HG03135 (cell line): ENCODE measurements at regions not wholly inside any gene's neighbourhood (a gene's known extent, or its start where the extent isn't known, plus 50 kb on each side); places are given as distances from the start of the nearest gene placed in this dataset.
"Not testable (repeated sequence)": the region's sequence is repeated elsewhere in the genome, so short reads cannot be mapped to it uniquely, and the experiment has no call there.

Experiments used
- ATAC-seq: cut with Tn5 transposase; IDR thresholded peaks from one replicate; pipeline ENCODE4 v1.9.1; 2021; ENCODE audit warnings: mild to moderate bottlenecking, moderate library complexity; ENCODE audit not compliant: unreplicated experiment

DNA sequence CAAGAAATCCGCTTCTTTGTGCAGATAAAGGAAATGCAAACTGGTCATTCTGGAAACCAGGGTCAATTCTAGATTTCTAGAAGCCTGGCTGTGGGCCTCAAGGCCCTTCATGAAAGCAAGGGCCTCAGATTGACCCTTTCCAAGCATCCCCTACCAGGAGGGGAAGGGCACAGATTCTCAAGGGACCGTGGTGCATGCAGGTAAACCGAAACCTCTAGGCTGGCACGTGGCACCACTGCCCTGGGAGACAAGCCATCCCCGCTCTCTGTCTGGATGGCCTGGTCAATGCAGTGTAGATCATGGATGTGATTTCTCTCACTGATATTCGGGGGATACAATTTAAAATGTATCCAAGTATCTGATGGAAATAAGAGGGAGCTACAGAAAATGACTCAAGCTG, 69.4 kb downstream of the TOMM20 start:
- ATAC-seq = no peak

DNA sequence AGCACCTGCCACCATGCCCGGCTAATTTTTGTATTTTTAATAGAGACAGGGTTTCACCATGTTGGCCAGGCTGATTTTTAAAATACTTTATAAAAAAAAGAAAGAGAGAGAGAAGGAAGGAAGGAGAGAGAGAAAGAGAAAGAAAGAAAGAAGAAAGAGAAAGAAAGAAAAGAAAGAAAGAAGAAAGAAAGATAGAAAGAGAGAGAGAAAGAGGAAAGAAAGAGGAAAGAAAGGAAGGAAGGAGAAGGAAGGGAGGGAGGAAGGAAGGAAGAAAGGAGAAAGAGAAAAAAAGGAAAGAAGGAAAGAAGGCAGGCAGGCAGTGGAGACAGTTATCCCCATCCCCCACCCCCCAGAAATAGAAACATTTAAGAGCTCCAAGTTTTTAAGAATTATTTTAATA, 69.9 kb downstream of the TOMM20 start:
- no peak for ATAC-seq

DNA sequence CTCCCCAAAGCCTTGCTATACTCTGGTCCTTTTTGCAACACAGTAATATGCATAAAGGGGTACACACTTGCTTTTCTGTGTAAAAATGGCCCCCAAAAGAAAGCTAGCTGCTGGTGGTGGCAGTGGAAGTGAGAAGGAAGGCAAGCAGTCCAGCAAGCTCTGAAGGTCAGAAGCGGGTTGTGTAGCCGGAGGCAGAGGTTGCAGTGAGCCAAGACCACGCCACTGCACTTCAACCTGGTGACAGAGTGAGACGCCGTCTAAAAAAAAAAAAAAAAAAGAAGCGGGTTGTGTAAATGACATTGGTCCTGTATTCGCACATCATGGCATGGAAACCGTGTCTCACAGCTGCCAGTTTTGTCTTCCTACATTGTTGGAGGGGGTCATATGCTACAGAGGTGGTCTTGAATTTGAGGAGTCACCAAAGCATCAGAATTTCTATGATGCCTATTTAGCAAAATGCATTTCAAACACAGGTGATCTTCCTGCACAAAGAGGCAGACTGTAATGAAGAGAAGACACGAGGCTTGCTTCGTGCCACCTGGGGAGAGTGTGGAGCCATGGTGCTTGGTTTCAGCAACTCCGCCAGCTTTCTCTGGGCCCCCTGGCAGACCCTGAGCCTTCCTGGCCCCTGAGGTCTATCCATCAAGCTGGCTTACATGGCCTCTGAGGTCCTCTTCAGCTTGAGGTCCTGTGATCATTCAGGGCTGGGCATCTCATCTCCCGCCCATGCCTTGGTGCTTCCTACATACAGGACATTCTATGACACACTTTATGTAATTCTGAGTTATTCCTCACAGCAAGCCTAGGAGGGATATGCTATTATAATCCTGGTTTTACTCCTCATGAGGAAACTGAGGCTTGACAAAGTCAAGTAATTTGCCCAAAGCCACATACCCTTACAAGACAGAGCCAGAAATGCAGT, 71.0 kb downstream of the TOMM20 start:
- no peak for ATAC-seq

DNA sequence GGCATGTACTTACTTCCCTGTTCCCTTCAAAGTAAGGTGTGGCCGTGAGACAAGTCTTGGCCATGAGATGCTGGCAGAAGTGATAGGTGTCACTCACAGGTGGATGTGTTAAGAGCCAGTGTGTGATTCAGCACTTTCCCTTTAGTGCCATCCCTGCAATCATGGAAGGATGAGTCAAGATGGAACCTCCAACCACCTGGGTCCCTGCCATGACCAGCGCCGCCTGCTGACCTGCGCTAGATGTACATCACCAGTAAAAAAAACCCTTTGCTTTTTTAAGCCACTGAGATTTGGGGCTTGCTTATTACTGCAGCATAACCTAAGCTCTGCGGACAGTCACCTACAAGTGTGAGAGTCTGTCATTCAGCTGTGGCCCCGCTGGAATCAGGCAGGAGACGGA, 71.7 kb downstream of the TOMM20 start:
- no peak for ATAC-seq

DNA sequence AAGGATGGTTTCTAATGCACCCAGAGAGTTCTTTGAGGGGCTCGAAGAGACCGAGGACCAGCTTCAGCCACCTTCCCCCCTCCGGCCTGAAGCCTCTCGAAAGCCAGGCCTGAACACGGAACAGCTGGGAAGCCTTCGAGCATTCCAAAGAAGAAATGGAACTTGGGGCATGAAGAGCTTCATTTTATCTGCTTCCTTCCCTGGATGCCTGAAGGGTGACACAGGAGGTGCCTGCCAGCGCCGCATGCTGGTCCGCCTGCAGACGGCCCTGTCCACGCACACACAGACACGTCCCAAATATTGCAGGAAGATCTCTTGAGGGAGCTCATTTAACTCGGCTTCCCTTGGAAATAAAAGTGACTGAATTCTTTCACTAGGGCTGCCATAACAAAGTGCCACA, 73.7 kb downstream of the TOMM20 start:
- ATAC-seq = no peak

DNA sequence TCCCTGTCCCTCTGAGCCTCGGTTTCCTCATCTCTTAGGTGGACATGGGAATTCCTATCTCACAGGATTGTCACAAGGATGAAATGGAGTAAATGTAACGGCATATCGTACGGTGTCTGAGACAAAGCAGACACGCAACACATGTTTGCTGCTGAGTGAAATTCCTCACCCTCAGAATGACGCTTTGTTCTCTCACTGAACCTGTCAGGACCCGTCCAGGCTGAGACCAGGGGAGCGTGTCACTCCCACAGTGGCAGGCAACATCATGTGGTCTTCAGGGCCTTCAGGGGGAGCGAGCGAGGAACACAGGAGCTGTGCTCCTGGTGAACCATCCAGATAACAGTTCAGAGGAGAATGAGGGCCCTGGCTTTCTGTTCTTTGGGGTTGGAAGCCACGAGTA, 74.2 kb downstream of the TOMM20 start:
- ATAC-seq = no peak

DNA sequence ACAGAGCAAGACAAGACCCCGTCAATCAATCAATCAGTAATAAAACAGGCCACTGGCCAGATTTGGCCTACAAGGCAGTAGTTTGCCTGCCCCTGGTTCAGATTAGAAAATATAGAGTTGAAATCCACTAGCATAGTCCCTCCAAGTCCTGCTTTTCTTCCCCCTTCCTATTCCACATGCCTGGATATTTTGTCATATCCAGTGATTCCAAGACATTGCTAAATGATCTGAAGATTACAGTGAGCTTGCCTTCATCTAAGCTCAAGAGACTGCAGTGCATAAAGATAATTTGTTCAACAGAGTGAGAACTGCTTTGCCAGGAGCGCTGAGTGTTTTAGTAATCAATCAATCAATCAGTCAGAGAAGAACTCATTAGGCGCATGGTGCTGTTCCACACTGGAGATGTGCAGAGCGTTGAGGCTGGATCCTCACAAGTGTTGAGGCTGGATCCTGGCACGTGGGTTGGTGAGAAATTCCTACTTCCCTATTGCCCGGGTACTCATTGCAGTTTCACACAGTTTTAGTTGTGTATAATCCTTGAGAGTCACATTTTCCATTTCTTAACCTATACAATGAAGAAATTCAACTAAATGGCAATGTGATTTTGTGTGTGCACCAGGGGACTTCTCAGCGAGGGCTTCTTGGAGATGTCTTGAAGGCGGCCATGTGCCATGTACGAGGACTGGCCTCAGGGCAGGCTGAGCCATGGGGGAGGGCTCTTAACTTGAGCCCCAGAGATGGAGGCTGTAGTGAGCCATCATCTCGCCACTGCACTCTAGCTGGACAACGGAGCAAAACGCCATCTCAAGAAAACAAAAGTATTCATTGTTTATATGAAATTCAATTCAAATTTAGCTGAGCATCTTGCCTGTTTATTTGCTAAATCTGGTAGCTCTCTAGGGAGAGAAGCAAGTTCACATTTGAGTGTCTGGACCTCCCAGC, 76.3 kb downstream of the TOMM20 start:
- no peak for ATAC-seq

DNA sequence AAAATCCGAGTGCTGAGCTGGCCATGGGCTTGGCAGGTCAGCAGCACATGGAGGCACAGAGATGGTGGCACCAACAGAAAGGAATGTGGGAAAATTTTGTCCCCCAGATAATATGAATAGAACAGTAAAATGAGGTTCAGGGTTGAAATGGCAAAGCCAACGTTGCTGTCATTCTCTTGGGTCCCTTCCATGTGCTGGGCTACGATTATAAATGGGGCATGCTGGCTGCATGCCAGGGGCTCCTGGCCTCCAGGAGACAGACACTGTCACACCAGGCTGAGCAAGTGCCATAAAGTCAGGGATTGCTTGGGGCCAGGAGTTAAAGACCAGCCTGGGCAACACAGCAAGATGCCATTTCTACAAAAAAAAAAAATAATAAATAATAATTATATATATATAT, 77.1 kb downstream of the TOMM20 start:
- no peak for ATAC-seq

DNA sequence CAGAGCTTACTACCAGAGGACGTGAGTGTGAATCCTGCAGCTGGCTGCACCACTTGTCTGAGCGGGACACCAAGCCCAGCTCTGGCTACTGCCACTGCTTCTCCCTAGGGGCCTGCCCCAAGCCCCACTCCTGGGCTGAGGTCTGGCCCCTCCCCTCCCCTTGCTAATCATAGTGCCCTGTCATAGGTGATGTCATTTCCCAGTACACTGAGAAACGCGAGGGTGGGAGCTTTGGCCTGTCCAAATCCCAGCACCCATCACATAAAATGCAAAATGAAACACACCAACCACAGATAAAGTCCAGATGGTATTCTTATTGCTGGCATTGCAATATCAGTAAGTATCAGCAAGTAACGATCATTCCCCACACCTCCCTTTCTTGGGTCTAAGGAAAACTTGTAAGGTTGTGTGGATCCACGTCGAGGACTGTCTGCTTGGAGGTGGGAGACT, 77.7 kb downstream of the TOMM20 start:
- ATAC-seq = no peak

DNA sequence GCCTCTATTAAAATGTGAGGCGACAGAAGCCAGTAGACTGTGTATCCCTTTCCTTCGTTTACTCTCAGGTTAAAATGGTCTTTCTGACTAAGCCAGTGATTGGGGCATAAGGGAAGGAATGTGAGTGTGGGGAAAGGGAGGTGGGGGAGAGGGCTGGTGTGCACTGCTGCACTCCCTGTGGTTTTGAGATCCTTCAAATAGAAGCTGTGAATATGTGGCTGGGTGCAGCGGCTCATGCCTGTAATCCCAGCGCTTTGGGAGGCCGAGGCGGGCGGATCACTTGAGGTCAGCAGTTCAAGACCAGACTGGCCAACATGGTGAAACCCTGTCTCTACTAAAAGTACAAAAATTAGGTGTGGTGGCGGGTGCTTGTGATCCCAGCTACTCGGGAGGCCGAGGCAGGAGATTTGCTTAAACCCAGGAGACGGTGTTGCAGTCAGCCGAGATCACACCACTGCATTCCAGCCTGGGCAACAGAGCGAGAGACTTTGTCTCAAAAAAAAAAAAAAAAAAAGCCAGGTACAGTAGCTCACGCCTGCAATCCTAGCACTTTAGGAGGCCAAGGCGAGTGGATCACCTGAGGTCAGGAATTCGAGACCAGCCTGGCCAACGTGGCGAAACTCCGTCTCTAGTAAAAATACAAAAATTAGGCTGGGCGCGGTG, 78.8 kb downstream of the TOMM20 start:
- ATAC-seq = not testable (repeated sequence)

DNA sequence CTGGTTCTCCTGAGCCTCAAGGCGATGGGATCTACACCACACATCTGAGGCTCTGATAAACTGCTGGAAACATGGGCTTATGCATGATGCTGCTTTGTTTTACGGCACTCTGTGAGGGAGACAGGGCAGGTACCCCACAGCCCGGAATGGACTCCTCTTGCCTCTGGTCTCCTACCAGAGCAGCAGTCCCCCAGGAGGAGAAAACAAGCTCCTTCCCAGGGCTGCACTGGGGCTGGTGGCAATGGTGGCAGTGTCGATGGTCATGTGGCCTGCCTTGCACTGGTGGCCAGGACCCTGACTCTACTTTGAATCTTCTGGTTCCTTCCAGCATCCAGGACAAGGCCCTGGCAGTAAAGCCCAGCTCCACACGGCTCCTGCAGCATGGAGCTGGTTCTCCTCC, 79.4 kb downstream of the TOMM20 start:
- ATAC-seq = no peak

DNA sequence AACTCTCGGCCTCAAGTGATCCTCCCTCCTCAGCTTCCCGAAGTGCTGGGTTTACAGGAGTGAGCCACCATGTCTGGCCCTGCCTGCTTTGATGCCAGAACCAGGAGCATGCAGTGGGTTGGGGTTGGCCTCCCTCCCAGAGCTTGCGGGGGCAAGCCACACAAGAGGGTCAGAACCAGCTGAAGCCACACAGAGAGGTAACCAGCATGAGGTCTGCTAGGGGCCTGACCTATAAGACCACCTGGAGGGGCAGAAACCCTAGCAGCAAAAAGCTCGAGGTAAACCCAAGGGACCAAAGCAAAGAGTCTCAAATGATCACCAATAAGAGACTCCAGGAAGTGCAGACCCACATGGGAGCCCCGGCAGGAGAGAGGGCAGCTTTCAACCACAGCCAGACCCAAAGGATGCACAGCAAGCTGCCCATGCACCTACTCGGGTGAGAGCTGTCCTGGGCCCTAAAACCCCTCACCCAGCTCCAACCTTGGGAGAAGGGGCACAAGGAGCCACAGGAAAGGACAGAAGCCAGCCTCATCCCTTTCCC, 81.2 kb downstream of the TOMM20 start:
- ATAC-seq = no peak

DNA sequence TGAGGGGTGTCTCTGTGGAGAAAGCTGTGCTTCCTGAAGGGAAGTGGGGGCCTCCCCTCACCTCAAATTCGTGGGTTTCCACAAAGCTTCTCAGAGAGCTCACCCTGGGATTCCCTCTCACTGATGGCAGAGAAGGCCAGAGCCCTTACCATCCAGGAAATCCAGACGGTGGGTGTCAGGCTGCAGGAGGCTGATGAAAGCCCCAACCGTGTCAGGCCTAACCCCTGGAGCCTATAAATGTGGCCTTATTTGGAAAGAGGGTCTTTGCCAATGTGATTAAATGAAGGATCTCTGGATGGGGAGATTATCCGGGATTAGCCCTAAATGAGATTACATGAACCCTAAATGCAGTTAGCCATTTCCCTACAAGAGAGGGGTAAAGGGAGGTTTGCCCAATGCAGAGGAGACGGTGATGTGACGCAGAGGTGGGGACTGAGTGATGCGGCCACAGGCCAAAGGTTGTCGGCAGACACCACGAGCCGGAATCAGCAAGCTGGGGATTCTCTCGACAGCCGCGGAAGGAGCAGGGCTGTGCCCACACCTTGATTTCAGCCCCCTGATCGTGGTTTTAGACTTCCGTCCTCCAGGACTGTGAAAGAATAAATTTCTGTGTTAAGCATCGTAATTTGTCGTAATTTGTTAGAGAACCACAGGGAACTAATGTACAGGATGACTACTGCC, 82.6 kb downstream of the TOMM20 start:
- no peak for ATAC-seq

DNA sequence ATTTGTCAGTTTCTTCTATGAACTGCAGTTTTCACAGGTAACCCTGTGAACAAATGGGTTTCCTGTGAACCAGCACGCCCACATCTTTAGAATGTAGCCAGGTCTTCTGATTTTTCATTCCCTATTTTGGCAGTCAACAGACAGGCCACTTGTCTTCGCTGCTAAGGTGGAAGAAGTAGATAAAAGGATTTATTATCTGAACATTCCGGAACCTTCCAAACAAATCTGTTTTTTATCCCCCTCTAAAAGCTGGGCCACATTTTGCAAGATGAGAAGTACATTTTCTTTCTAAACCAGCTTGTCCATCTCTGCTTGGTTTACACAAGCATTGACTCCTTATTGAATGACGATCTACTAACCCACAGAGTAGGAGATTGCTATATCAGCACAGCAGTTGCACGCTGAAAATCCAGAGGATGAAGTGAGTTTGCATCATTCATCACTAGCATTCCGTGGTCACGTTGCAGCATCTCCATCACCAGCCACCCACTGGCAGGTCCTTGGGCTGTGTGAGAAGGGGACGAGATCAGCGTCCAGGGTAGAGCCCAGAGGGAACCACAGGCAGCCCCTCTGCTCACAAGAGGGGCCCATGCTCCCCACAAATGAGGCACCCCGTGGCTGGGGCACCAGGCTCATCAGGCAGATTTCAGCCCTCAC, 83.5 kb downstream of the TOMM20 start:
- ATAC-seq = no peak

DNA sequence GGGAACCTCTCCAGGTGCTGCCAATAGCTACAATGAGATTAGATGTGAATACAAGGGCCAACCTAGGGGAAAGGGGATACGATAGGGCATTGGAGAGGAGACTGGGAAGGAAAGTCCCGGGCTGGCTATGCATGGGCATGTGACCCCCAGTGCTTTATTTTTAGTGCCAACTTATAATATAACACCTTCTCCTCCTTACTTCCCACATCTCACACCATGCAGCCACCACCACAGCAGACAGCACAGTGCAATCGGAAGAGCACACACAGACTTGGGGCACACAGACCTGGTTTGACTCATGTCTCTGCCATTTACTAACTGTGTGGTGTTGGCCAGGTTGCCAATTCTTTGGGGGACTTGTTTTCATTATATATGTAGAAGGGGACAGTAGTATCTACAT, 85.4 kb downstream of the TOMM20 start:
- no peak for ATAC-seq

DNA sequence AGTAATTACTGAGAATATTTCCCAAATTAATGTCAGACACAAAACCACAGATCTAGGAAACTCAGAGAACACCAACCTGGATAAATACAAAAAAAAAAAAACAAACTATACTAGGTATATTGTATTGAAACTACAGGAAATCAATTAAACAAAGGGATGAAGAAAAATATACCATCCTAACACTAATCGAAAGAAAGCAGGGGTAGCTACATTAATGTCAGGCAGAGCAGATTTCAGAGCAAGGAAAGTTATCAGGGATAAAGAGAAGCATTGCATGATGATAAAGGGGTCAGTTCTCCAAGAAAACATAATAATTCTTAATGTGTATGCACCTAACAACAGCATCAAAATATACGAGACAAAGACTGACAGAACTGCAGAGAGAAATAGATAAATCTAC, 89.9 kb downstream of the TOMM20 start:
- ATAC-seq = no peak

DNA sequence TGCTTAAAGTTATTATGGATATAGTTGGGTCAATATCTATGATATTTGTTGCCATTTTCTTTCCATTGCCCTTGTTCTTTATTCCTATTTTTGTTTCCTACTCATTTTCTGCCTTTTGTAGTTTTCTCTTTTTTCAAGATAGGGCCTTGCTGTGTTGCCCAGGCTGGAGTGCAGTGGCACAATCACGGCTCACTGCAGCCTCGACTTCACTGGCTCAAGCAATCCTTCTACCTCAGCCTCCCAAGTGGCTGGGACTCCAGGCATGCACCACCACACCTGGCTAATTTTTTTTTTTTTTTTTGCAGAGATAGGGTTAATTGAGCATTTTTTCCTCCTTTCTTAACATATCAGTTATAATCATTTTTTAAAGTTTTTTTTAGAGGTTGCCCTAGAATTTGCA, 92.7 kb downstream of the TOMM20 start:
- ATAC-seq = no peak

DNA sequence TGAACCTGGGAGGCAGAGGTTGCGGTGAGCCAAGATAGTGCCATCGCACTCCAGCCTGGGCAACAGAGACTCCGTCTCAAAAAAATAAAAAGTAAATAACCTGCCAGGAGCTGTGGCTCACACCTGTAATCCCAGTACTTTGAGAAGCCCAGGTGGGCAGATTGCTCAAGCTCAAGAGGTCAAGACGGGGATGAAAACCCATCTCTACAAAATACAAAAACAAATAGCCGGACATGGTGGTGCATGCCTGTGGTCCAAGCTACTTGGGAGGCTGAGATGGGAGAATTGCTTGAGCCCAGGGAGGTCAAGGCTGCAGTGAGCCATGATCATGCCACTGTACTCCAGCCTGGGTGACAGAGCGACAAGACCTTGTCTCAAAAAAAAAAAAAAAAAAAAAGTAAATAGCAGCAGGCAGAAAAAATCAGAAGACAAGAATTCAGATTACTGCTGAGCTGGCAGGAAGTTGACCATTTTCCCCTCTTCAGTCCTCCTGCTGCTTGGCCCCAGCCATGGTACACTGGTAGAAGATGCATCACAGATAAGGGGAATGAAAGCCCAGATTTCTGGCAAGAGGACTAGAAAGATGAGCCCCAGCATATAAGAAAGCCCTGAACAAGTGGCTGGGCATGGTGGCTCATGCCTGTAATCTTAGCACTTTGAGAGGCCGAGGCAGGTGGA, 97.6 kb downstream of the TOMM20 start:
- ATAC-seq = no peak

DNA sequence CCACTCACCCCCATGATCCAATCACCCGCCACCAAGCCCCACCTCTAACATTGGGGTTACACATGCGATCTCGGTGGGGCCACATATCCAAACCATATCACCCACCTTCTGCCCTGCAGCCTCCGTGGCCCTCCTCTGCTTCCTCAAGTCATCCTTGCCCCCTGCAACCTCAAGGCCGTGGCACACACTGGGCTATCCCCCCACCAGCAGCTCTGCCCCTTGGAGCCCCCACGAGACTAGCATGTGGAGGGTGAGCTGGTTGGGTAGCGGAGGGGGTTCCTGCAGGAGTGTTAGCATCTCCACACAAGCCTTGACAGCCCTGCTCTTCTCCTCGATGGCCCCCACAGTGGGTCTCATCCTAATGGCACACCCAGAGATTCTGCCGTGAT, 100.8 kb downstream of the TOMM20 start:
- no peak for ATAC-seq
